Calu3 (cell line): ENCODE measurements at regions not wholly inside any gene's neighbourhood (a gene's known extent, or its start where the extent isn't known, plus 50 kb on each side); places are given as distances from the start of the nearest gene placed in this dataset.

ENCODE experiments used
- BruUV-seq: library from RNA; stranded (reverse); fragments of 400-500 nt; replicated peaks from 2 replicates; lab custom pipeline; 2021; lab: Mats Ljungman, UMichigan
- CTCF ChIA-PET: fragments of 300-600 bp; sonication (Branson Sonifier 250); formaldehyde crosslinking; loops from one replicate; lab custom pipeline; 2022; ENCODE audit warnings: antibody characterized with exemption; lab: Charles Lee
- DNase-seq: peaks from one replicate; pipeline ENCODE4 v3.0.0; 2022
- H3K27ac Mint-ChIP-seq: one replicate; pipeline ENCODE4 v1.8.0; 2022; ENCODE audit warnings: mixed read lengths; ENCODE audit not compliant: unreplicated experiment
- H3K27me3 Mint-ChIP-seq: one replicate; pipeline ENCODE4 v1.8.0; 2022; ENCODE audit warnings: mixed read lengths; ENCODE audit not compliant: unreplicated experiment
- H3K36me3 Mint-ChIP-seq: one replicate; pipeline ENCODE4 v1.8.0; 2022; ENCODE audit warnings: mild to moderate bottlenecking, moderate library complexity, mixed read lengths; ENCODE audit not compliant: insufficient read depth, unreplicated experiment
- H3K4me1 Mint-ChIP-seq: one replicate; pipeline ENCODE4 v1.8.0; 2022; ENCODE audit warnings: mild to moderate bottlenecking, low read depth, mixed read lengths; ENCODE audit not compliant: unreplicated experiment
- H3K4me3 Mint-ChIP-seq: one replicate; pipeline ENCODE4 v1.8.0; 2022; ENCODE audit warnings: mild to moderate bottlenecking, low read depth, moderate library complexity, mixed read lengths; ENCODE audit not compliant: unreplicated experiment
- H3K9me3 Mint-ChIP-seq: one replicate; pipeline ENCODE4 v1.8.0; 2022; ENCODE audit warnings: low read depth, mixed read lengths; ENCODE audit not compliant: unreplicated experiment
- intact Hi-C: fragments of 100-400 bp; cut with micrococcal nuclease; formaldehyde crosslinking; loops from one replicate; pipeline ENCODE4 v1.10.0; 2022; ENCODE audit not compliant: unreplicated experiment
- TF ChIP-seq, protein P1 (sequence below): fragments of 200-600 bp; IDR thresholded peaks from one replicate; pipeline ENCODE4 v1.8.0; 2022; ENCODE audit warnings: antibody characterized with exemption; ENCODE audit not compliant: unreplicated experiment

- H3K27ac Mint-ChIP-seq = no peak overlapping the region
- BruUV-seq = no TSS peak
- H3K4me3 Mint-ChIP-seq = no peak overlapping the region
- peaks cover 5% of the 10 kb centered on the region for H3K36me3 Mint-ChIP-seq
- TF ChIP-seq, protein P1, sequence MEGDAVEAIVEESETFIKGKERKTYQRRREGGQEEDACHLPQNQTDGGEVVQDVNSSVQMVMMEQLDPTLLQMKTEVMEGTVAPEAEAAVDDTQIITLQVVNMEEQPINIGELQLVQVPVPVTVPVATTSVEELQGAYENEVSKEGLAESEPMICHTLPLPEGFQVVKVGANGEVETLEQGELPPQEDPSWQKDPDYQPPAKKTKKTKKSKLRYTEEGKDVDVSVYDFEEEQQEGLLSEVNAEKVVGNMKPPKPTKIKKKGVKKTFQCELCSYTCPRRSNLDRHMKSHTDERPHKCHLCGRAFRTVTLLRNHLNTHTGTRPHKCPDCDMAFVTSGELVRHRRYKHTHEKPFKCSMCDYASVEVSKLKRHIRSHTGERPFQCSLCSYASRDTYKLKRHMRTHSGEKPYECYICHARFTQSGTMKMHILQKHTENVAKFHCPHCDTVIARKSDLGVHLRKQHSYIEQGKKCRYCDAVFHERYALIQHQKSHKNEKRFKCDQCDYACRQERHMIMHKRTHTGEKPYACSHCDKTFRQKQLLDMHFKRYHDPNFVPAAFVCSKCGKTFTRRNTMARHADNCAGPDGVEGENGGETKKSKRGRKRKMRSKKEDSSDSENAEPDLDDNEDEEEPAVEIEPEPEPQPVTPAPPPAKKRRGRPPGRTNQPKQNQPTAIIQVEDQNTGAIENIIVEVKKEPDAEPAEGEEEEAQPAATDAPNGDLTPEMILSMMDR = no peak
- H3K4me1 Mint-ChIP-seq = no peaks in the 10 kb centered on the region
- no peaks in the 10 kb centered on the region for H3K9me3 Mint-ChIP-seq
- intact Hi-C loops = no loop called here
- no peak for DNase-seq
- no peaks in the 10 kb centered on the region for H3K27me3 Mint-ChIP-seq
- CTCF ChIA-PET = no interaction called here
Measured at GRCh38 chr2:188713961-188714360, 260.2 kb upstream of the COL3A1 start.

DNA sequence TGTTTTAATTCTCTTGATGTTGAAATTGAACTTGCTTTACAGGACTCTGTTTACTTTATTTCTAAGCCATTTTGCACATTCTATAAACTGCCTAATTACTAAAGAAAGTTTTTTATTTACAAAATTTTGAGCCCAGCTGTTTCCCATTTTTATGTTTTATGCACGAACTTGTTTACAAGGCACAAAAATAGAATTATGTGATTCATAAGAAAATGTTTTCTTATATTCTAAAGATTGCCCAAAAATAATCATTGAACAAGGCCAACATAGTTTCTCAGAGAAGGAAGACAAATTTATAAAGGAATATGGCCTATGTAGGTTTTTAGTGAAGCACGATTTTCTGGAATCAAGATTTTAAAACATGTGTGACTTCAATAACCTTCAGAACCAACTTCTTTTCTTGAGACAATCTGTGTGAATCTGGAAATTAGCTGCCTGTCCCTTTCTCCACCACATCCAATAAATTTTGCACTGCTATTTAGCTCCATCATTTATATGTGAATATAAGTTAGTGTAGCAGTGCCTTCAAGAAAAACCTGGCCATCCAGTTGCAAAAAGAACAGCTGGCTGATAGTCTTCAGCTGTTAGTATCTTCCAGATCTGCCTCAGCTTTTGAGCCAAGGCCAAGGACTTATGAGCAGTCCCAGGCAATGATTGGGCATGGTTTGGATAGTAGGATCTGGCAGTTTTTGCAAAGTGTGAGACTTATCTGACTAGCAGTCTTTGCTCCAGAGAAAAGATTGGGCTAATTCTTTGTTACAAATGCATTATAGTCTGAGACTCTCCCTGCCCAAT is 253.2 kb upstream of the COL3A1 start:
- no peak overlapping the region for H3K4me3 Mint-ChIP-seq
- TF ChIP-seq, protein P1 = no peak
- intact Hi-C loops = no loop called here
- H3K4me1 Mint-ChIP-seq = no peaks in the 10 kb centered on the region
- no TSS peak for BruUV-seq
- H3K27ac Mint-ChIP-seq = no peak overlapping the region
- DNase-seq = no peak
- H3K27me3 Mint-ChIP-seq = no peaks in the 10 kb centered on the region
- no peaks in the 10 kb centered on the region for H3K36me3 Mint-ChIP-seq
- H3K9me3 Mint-ChIP-seq = no peaks in the 10 kb centered on the region
- CTCF ChIA-PET = no interaction called here

- no peak for DNase-seq
- TF ChIP-seq, protein P1 = no peak
- CTCF ChIA-PET = no interaction called here
Measured at GRCh38 chr2:188721784-188722183, 252.4 kb upstream of the COL3A1 start.

GRCh38 chr2:188725746-188726360 is 248.3 kb upstream of the COL3A1 start:
- TF ChIP-seq, protein P1 = no peak
- CTCF ChIA-PET = no interaction called here
- BruUV-seq = no TSS peak
- intact Hi-C loops = no loop called here
- no peak for DNase-seq
- H3K27ac Mint-ChIP-seq = no peak overlapping the region
- H3K27me3 Mint-ChIP-seq = no peaks in the 10 kb centered on the region
- no peaks in the 10 kb centered on the region for H3K36me3 Mint-ChIP-seq
- H3K9me3 Mint-ChIP-seq = no peaks in the 10 kb centered on the region
- no peak overlapping the region for H3K4me3 Mint-ChIP-seq
- H3K4me1 Mint-ChIP-seq = no peaks in the 10 kb centered on the region

More at GRCh38 chr2:188721784-188722183, 252.4 kb upstream of the COL3A1 start:
- no peaks in the 10 kb centered on the region for H3K9me3 Mint-ChIP-seq
- H3K36me3 Mint-ChIP-seq = no peaks in the 10 kb centered on the region
- BruUV-seq = no TSS peak
- no peak overlapping the region for H3K27ac Mint-ChIP-seq
- H3K27me3 Mint-ChIP-seq = no peaks in the 10 kb centered on the region
- H3K4me1 Mint-ChIP-seq = no peaks in the 10 kb centered on the region
- H3K4me3 Mint-ChIP-seq = no peak overlapping the region
- intact Hi-C loops = no loop called here
